K562 (cell line): ENCODE measurements at regions not wholly inside any gene's neighbourhood (a gene's known extent, or its start where the extent isn't known, plus 50 kb on each side); places are given as distances from the start of the nearest gene placed in this dataset.

Experiments used
- ATAC-seq: fragments of 200-7000 bp; cut with Tn5 transposase; 3 replicates; pipeline ENCODE4 v1.9.1; 2020; ENCODE audit warnings: moderate library complexity
- BruUV-seq: library from RNA; stranded (reverse); fragments of 400-500 nt; replicated peaks from 2 replicates; lab custom pipeline; 2021; lab: Mats Ljungman, UMichigan
- CTCF ChIA-PET: fragments of 300-600 bp; formaldehyde crosslinking; extraction: SDS; loops from one replicate; lab custom pipeline; 2021; ENCODE audit warnings: low intra/inter-chr PET ratio; lab: Yijun Ruan, JAX
- POLR2A ChIA-PET: fragments of 300-600, 350-650 bp; sonication (Branson Sonifier 250); formaldehyde crosslinking; extraction: SDS; loops from one replicate; lab custom pipeline; 2021; ENCODE audit warnings: antibody characterized with exemption, inconsistent platforms; lab: Yijun Ruan, JAX
- DNase-seq, 4 experiments: peaks; one replicate each; pipeline versions ENCODE4 v3.0.0 to v3.0.0-alpha.2; 2011 to 2018; ENCODE audit warnings: low spot score in 3 of 4, mixed read lengths in 3 of 4; ENCODE audit errors: extremely low read depth in 1 of 4
- FAIRE-seq: peaks from 2 replicates; lab custom pipeline; 2011; peaks lifted over from hg19 to GRCh38; lab: Jason Lieb, UNC
- H2AFZ ChIP-seq: 2 replicates; pipeline ENCODE4 v1.6.0; 2011; ENCODE audit warnings: low read depth, low read length, control low read depth, inconsistent platforms
- H3K27ac ChIP-seq: fragments of 200-600 bp; 3 replicates; pipeline ENCODE4 v1.8.0; 2011; ENCODE audit warnings: low read depth, mild to moderate bottlenecking, control low read depth, inconsistent platforms, low read length, moderate library complexity, mixed read lengths; ENCODE audit errors: extremely low read depth
- H3K27me3 ChIP-seq, 2 experiments: fragments of 300-600 bp in 1 of 2; 2 replicates in 1 of 2; 3 replicates in 1 of 2; pipeline versions ENCODE4 v1.6.0 to v1.8.0; 2011; ENCODE audit warnings: inconsistent platforms in 2 of 2, low read length in 2 of 2, mild to moderate bottlenecking in 1 of 2, mixed read lengths in 1 of 2, moderate library complexity in 1 of 2; ENCODE audit not compliant: control insufficient read depth in 2 of 2, insufficient read depth in 2 of 2
- H3K36me3 ChIP-seq: fragments of 300-600 bp; 3 replicates; pipeline ENCODE4 v1.8.0; 2011; ENCODE audit warnings: mild to moderate bottlenecking, low read length, inconsistent platforms; ENCODE audit not compliant: control insufficient read depth, insufficient read depth
- H3K4me1 ChIP-seq, 2 experiments: fragments of 200-600 bp in 1 of 2; replicated peaks in 1 of 2; 2 replicates in 1 of 2; 3 replicates in 1 of 2; pipeline versions ENCODE4 v1.5.1 to v1.8.0; 2011; ENCODE audit warnings: inconsistent platforms in 2 of 2, low read length in 2 of 2, mild to moderate bottlenecking in 1 of 2, mixed read lengths in 1 of 2, moderate library complexity in 1 of 2; ENCODE audit not compliant: control insufficient read depth in 2 of 2, insufficient read depth in 2 of 2
- H3K4me2 ChIP-seq: 2 replicates; pipeline ENCODE4 v1.6.1; 2011; ENCODE audit warnings: low read length, control low read depth, inconsistent platforms, mixed read lengths; ENCODE audit not compliant: insufficient read depth
- H3K4me3 ChIP-seq: fragments of 200-600 bp; sonication (generic), shearing (Covaris generic); 2 replicates; pipeline ENCODE4 v1.5.1; 2016; ENCODE audit warnings: control low read depth, inconsistent platforms
- H3K79me2 ChIP-seq: fragments of 200-600 bp; 3 replicates; pipeline ENCODE4 v1.8.0; 2011; ENCODE audit warnings: low read length, inconsistent platforms; ENCODE audit not compliant: control insufficient read depth, insufficient read depth
- H3K9ac ChIP-seq, 2 experiments: 2 replicates each; pipeline versions ENCODE4 v1.6.0 to v1.6.1; 2011; ENCODE audit warnings: low read depth in 2 of 2, low read length in 2 of 2, control low read depth in 1 of 2, inconsistent platforms in 1 of 2, mild to moderate bottlenecking in 1 of 2, mixed read lengths in 1 of 2; ENCODE audit not compliant: insufficient read depth in 1 of 2
- H3K9me1 ChIP-seq: one replicate; pipeline ENCODE4 v1.6.0; 2011; ENCODE audit warnings: inconsistent platforms, mild to moderate bottlenecking, low read length, moderate library complexity; ENCODE audit not compliant: control insufficient read depth, insufficient read depth
- H3K9me3 ChIP-seq: replicated peaks from 2 replicates; pipeline ENCODE4 v1.5.1; 2011; ENCODE audit warnings: low read depth, low read length, inconsistent platforms; ENCODE audit not compliant: control insufficient read depth, insufficient read depth
- H4K20me1 ChIP-seq: replicated peaks from 2 replicates; pipeline ENCODE4 v1.6.1; 2011; ENCODE audit warnings: low read length, inconsistent platforms, mixed read lengths; ENCODE audit not compliant: control insufficient read depth, insufficient read depth
- CC2D1A ChIP-seq: fragments of 450-650 bp; IDR thresholded peaks from 2 replicates; pipeline ENCODE4 v1.6.1; 2017; ENCODE audit warnings: mild to moderate bottlenecking
- CTBP1 ChIP-seq: fragments of 450-650 bp; IDR thresholded peaks from 2 replicates; pipeline ENCODE4 v1.6.1; 2016; ENCODE audit warnings: borderline replicate concordance
- E2F6 ChIP-seq, 2 experiments: IDR thresholded peaks; 2 replicates each; pipeline ENCODE4 v1.6.1; 2011; ENCODE audit warnings: borderline replicate concordance in 1 of 2, control low read depth in 1 of 2, low read depth in 1 of 2, low read length in 1 of 2, mild to moderate bottlenecking in 1 of 2, mixed read lengths in 1 of 2, moderate library complexity in 1 of 2; ENCODE audit not compliant: insufficient read depth in 1 of 2, insufficient read length in 1 of 2, poor library complexity in 1 of 2, severe bottlenecking in 1 of 2; ENCODE audit errors: extremely low read depth in 1 of 2
- FOXA1 ChIP-seq: fragments of 450-650 bp; IDR thresholded peaks from 2 replicates; pipeline ENCODE4 v1.6.1; 2016; ENCODE audit warnings: mild to moderate bottlenecking, borderline replicate concordance
- HBP1 ChIP-seq: fragments of 450-650 bp; formaldehyde crosslinking; IDR thresholded peaks from 2 replicates; pipeline ENCODE4 v1.4.0; 2022; ENCODE audit warnings: missing genetic modification characterization
- LCOR ChIP-seq: sonication (generic); formaldehyde crosslinking; IDR thresholded peaks from 2 replicates; pipeline ENCODE4 v1.8.0; 2022; ENCODE audit warnings: mild to moderate bottlenecking, missing genetic modification reagents
- MECOM ChIP-seq: fragments of 250-450 bp; sonication (Bioruptor Pico); IDR thresholded peaks from 2 replicates; pipeline ENCODE4 v1.8.0; 2022; ENCODE audit warnings: inconsistent platforms
- RHOXF2B ChIP-seq: fragments of 250-450 bp; sonication (Bioruptor Pico); conservative IDR thresholded peaks from 2 replicates; pipeline ENCODE4 v1.5.1; 2021
- TARDBP ChIP-seq: fragments of 450-650 bp; IDR thresholded peaks from 2 replicates; pipeline ENCODE4 v1.6.1; 2016
- TEAD4 ChIP-seq, 2 experiments: sonication (generic) in 1 of 2; formaldehyde crosslinking in 1 of 2; IDR thresholded peaks; 2 replicates each; pipeline versions ENCODE4 v1.6.1 to v1.8.0; 2012 to 2022; ENCODE audit warnings: borderline replicate concordance in 1 of 2, inconsistent platforms in 1 of 2, low read length in 1 of 2, mild to moderate bottlenecking in 1 of 2, missing genetic modification reagents in 1 of 2
- ZC3H4 ChIP-seq: sonication (generic); formaldehyde crosslinking; IDR thresholded peaks from 2 replicates; pipeline ENCODE4 v1.9.0; 2021; ENCODE audit warnings: missing genetic modification reagents, borderline replicate concordance
- ZNF224 ChIP-seq: sonication (generic); formaldehyde crosslinking; IDR thresholded peaks from 2 replicates; pipeline ENCODE4 v1.8.0; 2022; ENCODE audit warnings: mild to moderate bottlenecking, missing genetic modification reagents
- ZNF253 ChIP-seq: fragments of 250-450 bp; sonication (Bioruptor Pico); conservative IDR thresholded peaks from 2 replicates; pipeline ENCODE4 v1.6.1; 2021; ENCODE audit warnings: mild to moderate bottlenecking
- WGBS: fragments of 100-300 bp; shearing (Covaris generic); methylation state at CpG from one replicate; pipeline ENCODE4 v1.1.6; 2016; ENCODE audit warnings: low coverage, mixed read lengths; ENCODE audit not compliant: insufficient coverage; ENCODE audit errors: missing lambda C conversion rate; 5-methylcytosine and 5-hydroxymethylcytosine counted together
- in situ Hi-C: fragments of 300-500 bp; cut with MboI; formaldehyde crosslinking; loops from 4 replicates; pipeline ENCODE4 v1.15.0; 2018; ENCODE audit warnings: inconsistent platforms, mixed read lengths
- intact Hi-C: fragments of 100-400 bp; cut with micrococcal nuclease; formaldehyde crosslinking; loops from 2 replicates; pipeline ENCODE4 v1.14.2; 2022
- TF ChIP-seq, protein P1 (sequence below): sonication (generic); formaldehyde crosslinking; IDR thresholded peaks from 2 replicates; pipeline ENCODE4 v1.8.1; 2023; ENCODE audit warnings: mild to moderate bottlenecking, missing genetic modification reagents
- TF ChIP-seq, protein P2 (sequence below), 2 experiments: fragments of 450-650 bp; conservative IDR thresholded peaks; 2 replicates each; pipeline ENCODE4 v1.6.1; 2017; ENCODE audit warnings: mild to moderate bottlenecking in 2 of 2, moderate library complexity in 2 of 2

GRCh38 chr6:146898069-146898887 is 299.5 kb downstream of the ADGB start:
- FAIRE-seq (peak; percentile 35), ATAC-seq (peak; percentile 17), DNase-seq (peak; percentile 40 to 86 (median 62))
- POLR2A ChIA-PET: interaction anchor here (0.9 to 1.7 kb wide), 6 partner anchors 8 to 317 kb away, joined by 3 to 6 read pairs (median 3); no protein-coding TSS in a partner anchor
- Histone ChIP-seq H3K27me3 (no peaks in the 10 kb centered on the region), H4K20me1 (no peaks in the 10 kb centered on the region), H2AFZ (peak overlapping the region; percentile 44), H3K27ac (peak overlapping the region; percentile 65), H3K79me2 (peaks cover 31% of the 10 kb centered on the region), H3K4me2 (peak overlapping the region; percentile 37), H3K4me1 (peaks cover 17 to 70% of the 10 kb centered on the region in 2 experiments), H3K9me1 (no peaks in the 10 kb centered on the region), H3K9me3 (no peaks in the 10 kb centered on the region), H3K36me3 (no peaks in the 10 kb centered on the region), H3K9ac (peak overlapping the region in 1 of 2 experiments; percentile 65; a peak in 2 of 4 replicates), H3K4me3 (no peak overlapping the region)
- CTCF ChIA-PET: no interaction called here
- no TSS peak for BruUV-seq
- in situ Hi-C loops (loop anchor here (25.0 kb wide), 1 partner anchor 314 kb away; the partner anchor contains the start of gene STXBP5), intact Hi-C loops (loop anchor here (1.0 kb wide), 1 partner anchor 22 kb away; no protein-coding TSS in a partner anchor)
- WGBS: 4% methylated on average over 6 of the region's 6 CpGs
- TF ChIP-seq, protein P1, sequence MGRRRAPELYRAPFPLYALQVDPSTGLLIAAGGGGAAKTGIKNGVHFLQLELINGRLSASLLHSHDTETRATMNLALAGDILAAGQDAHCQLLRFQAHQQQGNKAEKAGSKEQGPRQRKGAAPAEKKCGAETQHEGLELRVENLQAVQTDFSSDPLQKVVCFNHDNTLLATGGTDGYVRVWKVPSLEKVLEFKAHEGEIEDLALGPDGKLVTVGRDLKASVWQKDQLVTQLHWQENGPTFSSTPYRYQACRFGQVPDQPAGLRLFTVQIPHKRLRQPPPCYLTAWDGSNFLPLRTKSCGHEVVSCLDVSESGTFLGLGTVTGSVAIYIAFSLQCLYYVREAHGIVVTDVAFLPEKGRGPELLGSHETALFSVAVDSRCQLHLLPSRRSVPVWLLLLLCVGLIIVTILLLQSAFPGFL (CRISPR knock-in tag): no peak
- TF ChIP-seq ZNF253 (CRISPR knock-in tag) (no peak), MECOM (CRISPR knock-in tag) (peak; percentile 72; the same call in 1 of the 2 replicates), RHOXF2B (CRISPR knock-in tag) (no peak), CC2D1A (peak; percentile 34; the same call in 1 of the 2 replicates), LCOR (no peak), E2F6 (IDR thresholded peaks at IDR 0.05; ENCODE audit: borderline replicate concordance in 1 of 2, extremely low read depth in 1 of 2, insufficient read depth in 1 of 2, insufficient read length in 1 of 2, low read depth in 1 of 2, low read length in 1 of 2, poor library complexity in 1 of 2, severe bottlenecking in 1 of 2) (no peak), ZNF224 (CRISPR knock-in tag) (no peak), TEAD4 (IDR thresholded peaks at IDR 0.05; ENCODE audit: low read length) (peak; percentile 96), TEAD4 (CRISPR knock-in tag; IDR thresholded peaks at IDR 0.05; ENCODE audit: borderline replicate concordance) (no peak), ZC3H4 (CRISPR knock-in tag) (no peak), CTBP1 (peak; percentile 91), HBP1 (CRISPR knock-in tag) (0 out of 2 replicates have a peak, but pooled peaks have one; percentile 35), TARDBP (no peak; the same call in 1 of the 2 replicates), FOXA1 (no peak)
- TF ChIP-seq, protein P2, sequence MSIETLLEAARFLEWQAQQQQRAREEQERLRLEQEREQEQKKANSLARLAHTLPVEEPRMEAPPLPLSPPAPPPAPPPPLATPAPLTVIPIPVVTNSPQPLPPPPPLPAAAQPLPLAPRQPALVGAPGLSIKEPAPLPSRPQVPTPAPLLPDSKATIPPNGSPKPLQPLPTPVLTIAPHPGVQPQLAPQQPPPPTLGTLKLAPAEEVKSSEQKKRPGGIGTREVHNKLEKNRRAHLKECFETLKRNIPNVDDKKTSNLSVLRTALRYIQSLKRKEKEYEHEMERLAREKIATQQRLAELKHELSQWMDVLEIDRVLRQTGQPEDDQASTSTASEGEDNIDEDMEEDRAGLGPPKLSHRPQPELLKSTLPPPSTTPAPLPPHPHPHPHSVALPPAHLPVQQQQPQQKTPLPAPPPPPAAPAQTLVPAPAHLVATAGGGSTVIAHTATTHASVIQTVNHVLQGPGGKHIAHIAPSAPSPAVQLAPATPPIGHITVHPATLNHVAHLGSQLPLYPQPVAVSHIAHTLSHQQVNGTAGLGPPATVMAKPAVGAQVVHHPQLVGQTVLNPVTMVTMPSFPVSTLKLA (conservative IDR thresholded peaks at IDR 0.05): peak; percentile 0 to 53; a peak in 2 of 4 replicates
